Loucy (cell line): ENCODE measurements at regions not wholly inside any gene's neighbourhood (a gene's known extent, or its start where the extent isn't known, plus 50 kb on each side); places are given as distances from the start of the nearest gene placed in this dataset.

Source experiments
- H2AFZ ChIP-seq: fragments of 200-600 bp; sonication (generic); 2 replicates; pipeline ENCODE4 v1.6.0; 2016; ENCODE audit warnings: antibody characterized with exemption, mild to moderate bottlenecking, low read length, moderate library complexity
- H3F3A ChIP-seq: fragments of 200-600 bp; 2 replicates; pipeline ENCODE4 v1.6.0; 2016; ENCODE audit warnings: antibody characterized with exemption, low read depth, mild to moderate bottlenecking
- H3K27me3 ChIP-seq: fragments of 200-600 bp; sonication (generic); 2 replicates; pipeline ENCODE4 v1.6.1; 2014; ENCODE audit warnings: low read length, mild to moderate bottlenecking; ENCODE audit not compliant: insufficient read depth, poor library complexity, severe bottlenecking
- H3K36me3 ChIP-seq: fragments of 200-600 bp; sonication (generic); 2 replicates; pipeline ENCODE4 v1.6.1; 2016; ENCODE audit warnings: low read length; ENCODE audit not compliant: insufficient read depth
- H3K4me1 ChIP-seq: fragments of 200-600 bp; sonication (generic); 2 replicates; pipeline ENCODE4 v1.5.1; 2014; ENCODE audit warnings: low read length, mild to moderate bottlenecking; ENCODE audit not compliant: insufficient read depth, poor library complexity, severe bottlenecking
- H3K4me2 ChIP-seq: fragments of 200-600 bp; sonication (generic); 2 replicates; pipeline ENCODE4 v1.6.0; 2014; ENCODE audit warnings: antibody characterized with exemption, low read length, low read depth, mild to moderate bottlenecking; ENCODE audit not compliant: poor library complexity, severe bottlenecking
- H3K4me3 ChIP-seq: fragments of 200-600 bp; sonication (generic); 2 replicates; pipeline ENCODE4 v1.5.1; 2014; ENCODE audit warnings: low read length, mild to moderate bottlenecking, mixed read lengths; ENCODE audit not compliant: poor library complexity, severe bottlenecking
- H3K79me2 ChIP-seq: fragments of 200-600 bp; sonication (generic); 2 replicates; pipeline ENCODE4 v1.6.1; 2014; ENCODE audit warnings: low read length; ENCODE audit not compliant: insufficient read depth
- H3K9ac ChIP-seq: fragments of 200-600 bp; sonication (generic); 2 replicates; pipeline ENCODE4 v1.6.0; 2014; ENCODE audit warnings: mild to moderate bottlenecking, low read depth, low read length, moderate library complexity; ENCODE audit not compliant: poor library complexity, severe bottlenecking
- H3K9me2 ChIP-seq: fragments of 200-600 bp; sonication (generic); replicated peaks from 2 replicates; pipeline ENCODE4 v1.6.1; 2016; ENCODE audit warnings: low read depth, low read length, mixed read lengths
- H3K9me3 ChIP-seq: fragments of 200-600 bp; sonication (generic); 2 replicates; pipeline ENCODE4 v1.6.1; 2014; ENCODE audit warnings: mild to moderate bottlenecking, antibody characterized with exemption, low read length, low read depth; ENCODE audit not compliant: insufficient read depth
- H4K20me1 ChIP-seq: fragments of 200-600 bp; sonication (generic); 2 replicates; pipeline ENCODE4 v1.6.0; 2014; ENCODE audit warnings: antibody characterized with exemption, low read length, mild to moderate bottlenecking; ENCODE audit not compliant: insufficient read depth, poor library complexity, severe bottlenecking
- EZH2phosphoT487 ChIP-seq: fragments of 200-600 bp; IDR thresholded peaks from 2 replicates; pipeline ENCODE4 v1.6.1; 2018; ENCODE audit warnings: antibody characterized with exemption, mild to moderate bottlenecking, moderate library complexity, borderline replicate concordance
- TF ChIP-seq, protein P1 (sequence below): fragments of 200-600 bp; sonication (generic); conservative IDR thresholded peaks from 2 replicates; pipeline ENCODE4 v1.5.1; 2014; ENCODE audit warnings: mild to moderate bottlenecking, antibody characterized with exemption, low read length

- Histone ChIP-seq H3K27me3 (no peaks in the 10 kb centered on the region), H3K4me3 (no peak overlapping the region), H3K79me2 (no peaks in the 10 kb centered on the region), H3K9me2 (no peaks in the 10 kb centered on the region), H3K4me2 (no peak overlapping the region), H4K20me1 (no peaks in the 10 kb centered on the region), H3K4me1 (no peaks in the 10 kb centered on the region), H3K9me3 (no peaks in the 10 kb centered on the region), H3K36me3 (no peaks in the 10 kb centered on the region), H2AFZ (no peak overlapping the region), H3F3A (no peaks in the 10 kb centered on the region), H3K9ac (no peak overlapping the region)
- TF ChIP-seq, protein P1, sequence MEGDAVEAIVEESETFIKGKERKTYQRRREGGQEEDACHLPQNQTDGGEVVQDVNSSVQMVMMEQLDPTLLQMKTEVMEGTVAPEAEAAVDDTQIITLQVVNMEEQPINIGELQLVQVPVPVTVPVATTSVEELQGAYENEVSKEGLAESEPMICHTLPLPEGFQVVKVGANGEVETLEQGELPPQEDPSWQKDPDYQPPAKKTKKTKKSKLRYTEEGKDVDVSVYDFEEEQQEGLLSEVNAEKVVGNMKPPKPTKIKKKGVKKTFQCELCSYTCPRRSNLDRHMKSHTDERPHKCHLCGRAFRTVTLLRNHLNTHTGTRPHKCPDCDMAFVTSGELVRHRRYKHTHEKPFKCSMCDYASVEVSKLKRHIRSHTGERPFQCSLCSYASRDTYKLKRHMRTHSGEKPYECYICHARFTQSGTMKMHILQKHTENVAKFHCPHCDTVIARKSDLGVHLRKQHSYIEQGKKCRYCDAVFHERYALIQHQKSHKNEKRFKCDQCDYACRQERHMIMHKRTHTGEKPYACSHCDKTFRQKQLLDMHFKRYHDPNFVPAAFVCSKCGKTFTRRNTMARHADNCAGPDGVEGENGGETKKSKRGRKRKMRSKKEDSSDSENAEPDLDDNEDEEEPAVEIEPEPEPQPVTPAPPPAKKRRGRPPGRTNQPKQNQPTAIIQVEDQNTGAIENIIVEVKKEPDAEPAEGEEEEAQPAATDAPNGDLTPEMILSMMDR: no peak
- no peak for TF ChIP-seq EZH2phosphoT487
Observed at GRCh38 chr2:52960881-52961280, 806.7 kb upstream of the CHAC2 start.

DNA sequence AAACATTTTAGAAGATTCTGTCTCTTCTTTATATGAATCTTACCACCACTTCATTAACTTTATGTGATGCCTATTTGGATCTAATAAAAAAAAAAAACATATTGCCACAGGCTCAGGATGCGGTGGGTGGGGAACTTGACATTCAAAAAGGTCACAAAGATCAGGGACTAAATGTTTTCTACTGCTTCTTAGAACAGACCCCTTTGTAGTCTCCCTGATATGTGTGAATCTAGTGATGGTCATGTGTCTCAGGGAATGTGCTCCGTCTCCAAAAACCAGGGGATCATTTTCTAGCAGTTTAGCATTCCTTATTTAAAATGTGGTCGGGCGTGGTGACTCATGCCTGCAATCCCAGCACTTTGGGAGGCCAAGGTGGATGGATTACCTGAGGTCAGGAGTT, 807.8 kb upstream of the CHAC2 start:
- Histone ChIP-seq H3K4me2 (no peak overlapping the region), H3K9me2 (no peaks in the 10 kb centered on the region)
- TF ChIP-seq, protein P1: no peak
- TF ChIP-seq EZH2phosphoT487: no peak

GRCh38 chr2:52956766-52957165, 810.8 kb upstream of the CHAC2 start:
- no peaks in the 10 kb centered on the region for H3K79me2 ChIP-seq
- H3F3A ChIP-seq: no peaks in the 10 kb centered on the region
- no peak overlapping the region for H3K4me3 ChIP-seq
- H3K4me2 ChIP-seq: no peak overlapping the region
- no peaks in the 10 kb centered on the region for H3K9me2 ChIP-seq
- no peaks in the 10 kb centered on the region for H3K27me3 ChIP-seq
- no peak overlapping the region for H2AFZ ChIP-seq
- H3K9ac ChIP-seq: no peak overlapping the region
- H3K4me1 ChIP-seq: no peaks in the 10 kb centered on the region
- no peaks in the 10 kb centered on the region for H4K20me1 ChIP-seq
- H3K36me3 ChIP-seq: no peaks in the 10 kb centered on the region
- H3K9me3 ChIP-seq: no peaks in the 10 kb centered on the region
- no peak for TF ChIP-seq EZH2phosphoT487
- TF ChIP-seq, protein P1: no peak

More for the DNA sequence above, 807.8 kb upstream of the CHAC2 start:
- Histone ChIP-seq H3K9me3 (no peaks in the 10 kb centered on the region), H2AFZ (no peak overlapping the region), H3K9ac (no peak overlapping the region), H3K79me2 (no peaks in the 10 kb centered on the region), H3K4me3 (no peak overlapping the region), H3K27me3 (no peaks in the 10 kb centered on the region), H3K36me3 (no peaks in the 10 kb centered on the region), H4K20me1 (no peaks in the 10 kb centered on the region), H3F3A (no peaks in the 10 kb centered on the region), H3K4me1 (no peaks in the 10 kb centered on the region)
